ENCODE measurements at regions not wholly inside any gene's neighbourhood (a gene's known extent, or its start where the extent isn't known, plus 50 kb on each side); places are given as distances from the start of the nearest gene placed in this dataset.

DNA sequence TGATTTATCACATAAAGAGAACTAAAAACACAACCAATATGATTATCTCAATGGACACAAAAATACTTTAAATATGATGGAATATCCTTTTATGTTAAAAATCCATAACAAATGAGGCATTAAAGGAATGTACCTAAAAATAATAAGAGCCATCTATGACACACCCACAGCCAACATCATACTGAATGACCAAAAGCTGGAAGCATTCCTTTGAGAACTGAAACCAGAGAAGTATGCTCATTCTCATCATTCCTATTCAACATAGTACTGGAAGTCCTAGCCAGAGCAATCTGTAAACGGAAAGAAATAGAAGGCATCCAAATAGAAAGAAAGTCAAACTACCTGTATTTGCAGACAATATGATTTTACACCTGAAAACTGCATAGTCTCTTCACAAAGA, 671.0 kb downstream of the SLITRK1 start:
- TF ChIP-seq, protein P1, sequence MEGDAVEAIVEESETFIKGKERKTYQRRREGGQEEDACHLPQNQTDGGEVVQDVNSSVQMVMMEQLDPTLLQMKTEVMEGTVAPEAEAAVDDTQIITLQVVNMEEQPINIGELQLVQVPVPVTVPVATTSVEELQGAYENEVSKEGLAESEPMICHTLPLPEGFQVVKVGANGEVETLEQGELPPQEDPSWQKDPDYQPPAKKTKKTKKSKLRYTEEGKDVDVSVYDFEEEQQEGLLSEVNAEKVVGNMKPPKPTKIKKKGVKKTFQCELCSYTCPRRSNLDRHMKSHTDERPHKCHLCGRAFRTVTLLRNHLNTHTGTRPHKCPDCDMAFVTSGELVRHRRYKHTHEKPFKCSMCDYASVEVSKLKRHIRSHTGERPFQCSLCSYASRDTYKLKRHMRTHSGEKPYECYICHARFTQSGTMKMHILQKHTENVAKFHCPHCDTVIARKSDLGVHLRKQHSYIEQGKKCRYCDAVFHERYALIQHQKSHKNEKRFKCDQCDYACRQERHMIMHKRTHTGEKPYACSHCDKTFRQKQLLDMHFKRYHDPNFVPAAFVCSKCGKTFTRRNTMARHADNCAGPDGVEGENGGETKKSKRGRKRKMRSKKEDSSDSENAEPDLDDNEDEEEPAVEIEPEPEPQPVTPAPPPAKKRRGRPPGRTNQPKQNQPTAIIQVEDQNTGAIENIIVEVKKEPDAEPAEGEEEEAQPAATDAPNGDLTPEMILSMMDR (IDR thresholded peaks at IDR 0.05; ENCODE audit: insufficient read depth, low read length), result no peak
- TF ChIP-seq POLR2AphosphoS5 (IDR thresholded peaks at IDR 0.05; ENCODE audit: low read depth), result no peak
- TF ChIP-seq, protein P2, sequence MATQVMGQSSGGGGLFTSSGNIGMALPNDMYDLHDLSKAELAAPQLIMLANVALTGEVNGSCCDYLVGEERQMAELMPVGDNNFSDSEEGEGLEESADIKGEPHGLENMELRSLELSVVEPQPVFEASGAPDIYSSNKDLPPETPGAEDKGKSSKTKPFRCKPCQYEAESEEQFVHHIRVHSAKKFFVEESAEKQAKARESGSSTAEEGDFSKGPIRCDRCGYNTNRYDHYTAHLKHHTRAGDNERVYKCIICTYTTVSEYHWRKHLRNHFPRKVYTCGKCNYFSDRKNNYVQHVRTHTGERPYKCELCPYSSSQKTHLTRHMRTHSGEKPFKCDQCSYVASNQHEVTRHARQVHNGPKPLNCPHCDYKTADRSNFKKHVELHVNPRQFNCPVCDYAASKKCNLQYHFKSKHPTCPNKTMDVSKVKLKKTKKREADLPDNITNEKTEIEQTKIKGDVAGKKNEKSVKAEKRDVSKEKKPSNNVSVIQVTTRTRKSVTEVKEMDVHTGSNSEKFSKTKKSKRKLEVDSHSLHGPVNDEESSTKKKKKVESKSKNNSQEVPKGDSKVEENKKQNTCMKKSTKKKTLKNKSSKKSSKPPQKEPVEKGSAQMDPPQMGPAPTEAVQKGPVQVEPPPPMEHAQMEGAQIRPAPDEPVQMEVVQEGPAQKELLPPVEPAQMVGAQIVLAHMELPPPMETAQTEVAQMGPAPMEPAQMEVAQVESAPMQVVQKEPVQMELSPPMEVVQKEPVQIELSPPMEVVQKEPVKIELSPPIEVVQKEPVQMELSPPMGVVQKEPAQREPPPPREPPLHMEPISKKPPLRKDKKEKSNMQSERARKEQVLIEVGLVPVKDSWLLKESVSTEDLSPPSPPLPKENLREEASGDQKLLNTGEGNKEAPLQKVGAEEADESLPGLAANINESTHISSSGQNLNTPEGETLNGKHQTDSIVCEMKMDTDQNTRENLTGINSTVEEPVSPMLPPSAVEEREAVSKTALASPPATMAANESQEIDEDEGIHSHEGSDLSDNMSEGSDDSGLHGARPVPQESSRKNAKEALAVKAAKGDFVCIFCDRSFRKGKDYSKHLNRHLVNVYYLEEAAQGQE (IDR thresholded peaks at IDR 0.05; ENCODE audit: insufficient replicate concordance, low read depth), result no peak

All from HL-60 (cell line).